ENCODE measurements at regions not wholly inside any gene's neighbourhood (a gene's known extent, or its start where the extent isn't known, plus 50 kb on each side); places are given as distances from the start of the nearest gene placed in this dataset.

DNA sequence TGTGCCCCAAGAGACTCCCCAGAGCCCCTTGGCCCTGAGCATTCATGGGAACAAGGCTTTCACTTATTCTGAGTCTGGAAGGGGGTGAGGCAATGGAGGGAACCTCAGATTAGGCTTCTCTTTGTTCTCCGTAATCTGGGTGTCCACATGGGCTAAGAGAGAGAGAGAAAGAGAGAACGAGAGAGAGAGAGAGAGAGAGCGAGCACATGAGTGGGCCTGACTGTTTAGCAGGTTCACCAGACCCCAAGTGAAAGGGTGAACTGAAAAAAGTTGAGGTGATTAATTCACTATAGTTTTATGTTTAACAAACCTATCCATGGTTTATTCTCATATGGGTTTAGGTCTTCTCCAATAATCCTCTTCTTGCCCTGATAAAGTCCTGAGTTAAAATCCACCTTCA, 183.4 kb upstream of the VASH1 start:
- TF ChIP-seq, protein P1, sequence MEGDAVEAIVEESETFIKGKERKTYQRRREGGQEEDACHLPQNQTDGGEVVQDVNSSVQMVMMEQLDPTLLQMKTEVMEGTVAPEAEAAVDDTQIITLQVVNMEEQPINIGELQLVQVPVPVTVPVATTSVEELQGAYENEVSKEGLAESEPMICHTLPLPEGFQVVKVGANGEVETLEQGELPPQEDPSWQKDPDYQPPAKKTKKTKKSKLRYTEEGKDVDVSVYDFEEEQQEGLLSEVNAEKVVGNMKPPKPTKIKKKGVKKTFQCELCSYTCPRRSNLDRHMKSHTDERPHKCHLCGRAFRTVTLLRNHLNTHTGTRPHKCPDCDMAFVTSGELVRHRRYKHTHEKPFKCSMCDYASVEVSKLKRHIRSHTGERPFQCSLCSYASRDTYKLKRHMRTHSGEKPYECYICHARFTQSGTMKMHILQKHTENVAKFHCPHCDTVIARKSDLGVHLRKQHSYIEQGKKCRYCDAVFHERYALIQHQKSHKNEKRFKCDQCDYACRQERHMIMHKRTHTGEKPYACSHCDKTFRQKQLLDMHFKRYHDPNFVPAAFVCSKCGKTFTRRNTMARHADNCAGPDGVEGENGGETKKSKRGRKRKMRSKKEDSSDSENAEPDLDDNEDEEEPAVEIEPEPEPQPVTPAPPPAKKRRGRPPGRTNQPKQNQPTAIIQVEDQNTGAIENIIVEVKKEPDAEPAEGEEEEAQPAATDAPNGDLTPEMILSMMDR (IDR thresholded peaks at IDR 0.05), result no peak
- TF ChIP-seq POLR2A (IDR thresholded peaks at IDR 0.05), result no peak
